ENCODE measurements at regions not wholly inside any gene's neighbourhood (a gene's known extent, or its start where the extent isn't known, plus 50 kb on each side); places are given as distances from the start of the nearest gene placed in this dataset.

- no peak for DNase-seq (ENCODE audit: low spot score in 2 of 2, unreplicated experiment in 2 of 2)
- Mint-ChIP-seq H3K9me3 (no peaks in the 10 kb centered on the region), H3K27me3 (ENCODE audit: low read depth) (no peaks in the 10 kb centered on the region), H3K4me3 (no peak overlapping the region), H3K36me3 (no peaks in the 10 kb centered on the region), H3K27ac (no peak overlapping the region), H3K4me1 (peaks cover 17% of the 10 kb centered on the region)
- no peak for TF ChIP-seq CTCF (IDR thresholded peaks at IDR 0.05; ENCODE audit: unreplicated experiment)
Measured at GRCh38 chr5:136722581-136722980, 357.2 kb upstream of the TRPC7 start.

GRCh38 chr5:136722086-136722485, 356.7 kb upstream of the TRPC7 start:
- Mint-ChIP-seq H3K4me1 (peaks cover 17% of the 10 kb centered on the region), H3K27ac (no peak overlapping the region), H3K9me3 (no peaks in the 10 kb centered on the region), H3K4me3 (no peak overlapping the region), H3K36me3 (no peaks in the 10 kb centered on the region), H3K27me3 (ENCODE audit: low read depth) (no peaks in the 10 kb centered on the region)
- no peak for TF ChIP-seq CTCF (IDR thresholded peaks at IDR 0.05; ENCODE audit: unreplicated experiment)
- DNase-seq (ENCODE audit: low spot score in 2 of 2, unreplicated experiment in 2 of 2): no peak

- no peak for DNase-seq (ENCODE audit: low spot score in 2 of 2, unreplicated experiment in 2 of 2)
- Mint-ChIP-seq H3K36me3 (no peaks in the 10 kb centered on the region), H3K9me3 (no peaks in the 10 kb centered on the region), H3K4me1 (peaks cover 20% of the 10 kb centered on the region), H3K27me3 (ENCODE audit: low read depth) (no peaks in the 10 kb centered on the region), H3K27ac (no peak overlapping the region), H3K4me3 (no peak overlapping the region)
- TF ChIP-seq CTCF (IDR thresholded peaks at IDR 0.05; ENCODE audit: unreplicated experiment): no peak
Measured at GRCh38 chr5:136720674-136721073, 355.3 kb upstream of the TRPC7 start.

GRCh38 chr5:136717917-136718316, 352.6 kb upstream of the TRPC7 start:
- Mint-ChIP-seq H3K27me3 (ENCODE audit: low read depth) (no peaks in the 10 kb centered on the region), H3K9me3 (peaks cover 12% of the 10 kb centered on the region), H3K27ac (no peak overlapping the region), H3K36me3 (no peaks in the 10 kb centered on the region), H3K4me3 (no peak overlapping the region), H3K4me1 (peaks cover 17% of the 10 kb centered on the region)
- no peak for DNase-seq (ENCODE audit: low spot score in 2 of 2, unreplicated experiment in 2 of 2)
- TF ChIP-seq CTCF (IDR thresholded peaks at IDR 0.05; ENCODE audit: unreplicated experiment): no peak

- Mint-ChIP-seq H3K27ac (no peak overlapping the region), H3K36me3 (no peaks in the 10 kb centered on the region), H3K4me1 (peaks cover 13% of the 10 kb centered on the region), H3K9me3 (peaks cover 23% of the 10 kb centered on the region), H3K4me3 (no peak overlapping the region), H3K27me3 (ENCODE audit: low read depth) (no peaks in the 10 kb centered on the region)
- TF ChIP-seq CTCF (IDR thresholded peaks at IDR 0.05; ENCODE audit: unreplicated experiment): no peak
- DNase-seq (ENCODE audit: low spot score in 2 of 2, unreplicated experiment in 2 of 2): no peak
Measured at GRCh38 chr5:136714286-136714685, 348.9 kb upstream of the TRPC7 start.

- Mint-ChIP-seq H3K27ac (no peak overlapping the region), H3K9me3 (peaks cover 23% of the 10 kb centered on the region), H3K36me3 (no peaks in the 10 kb centered on the region), H3K4me1 (peaks cover 19% of the 10 kb centered on the region), H3K27me3 (ENCODE audit: low read depth) (no peaks in the 10 kb centered on the region), H3K4me3 (no peak overlapping the region)
- no peak for DNase-seq (ENCODE audit: low spot score in 2 of 2, unreplicated experiment in 2 of 2)
- TF ChIP-seq CTCF (IDR thresholded peaks at IDR 0.05; ENCODE audit: unreplicated experiment): no peak
Measured at GRCh38 chr5:136712628-136713027, 347.3 kb upstream of the TRPC7 start.
